ENCODE measurements at regions not wholly inside any gene's neighbourhood (a gene's known extent, or its start where the extent isn't known, plus 50 kb on each side); places are given as distances from the start of the nearest gene placed in this dataset.

DNA sequence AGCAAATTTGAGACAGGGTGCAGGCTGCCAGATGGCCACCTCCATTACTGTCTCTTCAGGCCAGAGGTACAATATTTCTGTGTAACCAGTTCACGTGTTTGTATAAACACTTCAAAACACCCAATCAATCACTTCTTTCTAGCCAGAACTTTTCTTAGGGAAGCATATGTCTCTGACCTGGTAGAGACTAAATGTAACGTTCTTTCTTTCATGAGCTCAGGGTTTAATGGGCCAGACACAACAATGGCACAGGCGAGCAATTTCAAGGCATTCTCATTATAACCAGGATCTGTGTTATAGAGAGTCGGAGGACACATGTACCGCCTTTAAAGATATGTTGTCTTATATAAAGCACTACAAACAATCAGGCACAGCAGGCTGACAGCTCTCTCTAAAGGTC, 1846.4 kb upstream of the PIK3C3 start:
- no peak overlapping the region for H3K4me3 ChIP-seq (ENCODE audit: low read depth, low read length)
- TF ChIP-seq, protein P1, sequence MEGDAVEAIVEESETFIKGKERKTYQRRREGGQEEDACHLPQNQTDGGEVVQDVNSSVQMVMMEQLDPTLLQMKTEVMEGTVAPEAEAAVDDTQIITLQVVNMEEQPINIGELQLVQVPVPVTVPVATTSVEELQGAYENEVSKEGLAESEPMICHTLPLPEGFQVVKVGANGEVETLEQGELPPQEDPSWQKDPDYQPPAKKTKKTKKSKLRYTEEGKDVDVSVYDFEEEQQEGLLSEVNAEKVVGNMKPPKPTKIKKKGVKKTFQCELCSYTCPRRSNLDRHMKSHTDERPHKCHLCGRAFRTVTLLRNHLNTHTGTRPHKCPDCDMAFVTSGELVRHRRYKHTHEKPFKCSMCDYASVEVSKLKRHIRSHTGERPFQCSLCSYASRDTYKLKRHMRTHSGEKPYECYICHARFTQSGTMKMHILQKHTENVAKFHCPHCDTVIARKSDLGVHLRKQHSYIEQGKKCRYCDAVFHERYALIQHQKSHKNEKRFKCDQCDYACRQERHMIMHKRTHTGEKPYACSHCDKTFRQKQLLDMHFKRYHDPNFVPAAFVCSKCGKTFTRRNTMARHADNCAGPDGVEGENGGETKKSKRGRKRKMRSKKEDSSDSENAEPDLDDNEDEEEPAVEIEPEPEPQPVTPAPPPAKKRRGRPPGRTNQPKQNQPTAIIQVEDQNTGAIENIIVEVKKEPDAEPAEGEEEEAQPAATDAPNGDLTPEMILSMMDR (IDR thresholded peaks at IDR 0.05; ENCODE audit: low read depth, low read length): no peak
- TF ChIP-seq, protein P2, sequence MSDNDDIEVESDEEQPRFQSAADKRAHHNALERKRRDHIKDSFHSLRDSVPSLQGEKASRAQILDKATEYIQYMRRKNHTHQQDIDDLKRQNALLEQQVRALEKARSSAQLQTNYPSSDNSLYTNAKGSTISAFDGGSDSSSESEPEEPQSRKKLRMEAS (IDR thresholded peaks at IDR 0.05; ENCODE audit: low read depth, low read length): no peak
- TF ChIP-seq POLR2A (IDR thresholded peaks at IDR 0.05; ENCODE audit: extremely low read depth, insufficient read length) (no peak), MYC (IDR thresholded peaks at IDR 0.05; ENCODE audit: low read depth, low read length) (no peak)
- no peak for DNase-seq (ENCODE audit: low read depth)

DNA sequence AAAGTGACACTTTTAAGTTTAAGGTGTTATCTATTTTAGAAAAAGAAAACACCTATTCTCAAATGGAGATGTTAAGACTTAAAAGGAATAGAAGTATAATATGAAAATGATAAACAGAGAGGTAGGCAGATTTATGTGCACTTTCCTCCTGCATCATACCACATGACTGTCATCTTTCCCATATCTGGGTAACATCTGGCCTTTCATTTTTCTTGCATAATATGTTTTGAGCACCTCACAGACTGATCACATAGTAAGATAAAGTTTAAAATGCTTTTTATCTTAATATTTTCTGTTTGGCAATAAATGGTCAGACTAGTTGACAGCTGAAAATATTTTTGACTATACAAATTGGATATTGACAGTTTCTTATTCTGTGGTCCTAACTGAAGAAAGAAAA, 1852.1 kb upstream of the PIK3C3 start:
- TF ChIP-seq POLR2A (IDR thresholded peaks at IDR 0.05; ENCODE audit: extremely low read depth, insufficient read length) (no peak), MYC (IDR thresholded peaks at IDR 0.05; ENCODE audit: low read depth, low read length) (no peak)
- TF ChIP-seq, protein P2 (IDR thresholded peaks at IDR 0.05; ENCODE audit: low read depth, low read length): no peak
- TF ChIP-seq, protein P1 (IDR thresholded peaks at IDR 0.05; ENCODE audit: low read depth, low read length): no peak
- DNase-seq (ENCODE audit: low read depth): no peak
- H3K4me3 ChIP-seq (ENCODE audit: low read depth, low read length): no peak overlapping the region

DNA sequence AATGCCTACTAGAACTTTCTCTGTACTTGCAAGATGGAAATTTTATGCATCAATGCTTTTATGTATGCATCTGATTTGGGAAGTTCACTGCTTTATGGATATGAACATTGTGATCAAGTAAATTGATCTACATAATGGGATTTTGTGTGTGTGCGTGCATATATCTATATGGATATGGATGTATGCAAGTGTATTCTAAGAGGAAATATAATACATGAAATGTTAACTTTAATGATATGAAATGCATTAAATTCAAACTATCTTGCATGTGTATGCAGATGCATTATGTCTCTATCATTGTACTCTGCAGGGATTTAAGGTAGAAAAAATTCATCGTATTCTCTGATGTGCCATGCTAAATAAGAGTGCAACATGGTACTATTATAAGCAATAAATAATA, 1855.4 kb upstream of the PIK3C3 start:
- H3K4me3 ChIP-seq (ENCODE audit: low read depth, low read length): no peak overlapping the region
- DNase-seq (ENCODE audit: low read depth): no peak
- TF ChIP-seq MYC (IDR thresholded peaks at IDR 0.05; ENCODE audit: low read depth, low read length) (no peak), POLR2A (IDR thresholded peaks at IDR 0.05; ENCODE audit: extremely low read depth, insufficient read length) (no peak)
- TF ChIP-seq, protein P1 (IDR thresholded peaks at IDR 0.05; ENCODE audit: low read depth, low read length): no peak
- TF ChIP-seq, protein P2 (IDR thresholded peaks at IDR 0.05; ENCODE audit: low read depth, low read length): no peak

DNA sequence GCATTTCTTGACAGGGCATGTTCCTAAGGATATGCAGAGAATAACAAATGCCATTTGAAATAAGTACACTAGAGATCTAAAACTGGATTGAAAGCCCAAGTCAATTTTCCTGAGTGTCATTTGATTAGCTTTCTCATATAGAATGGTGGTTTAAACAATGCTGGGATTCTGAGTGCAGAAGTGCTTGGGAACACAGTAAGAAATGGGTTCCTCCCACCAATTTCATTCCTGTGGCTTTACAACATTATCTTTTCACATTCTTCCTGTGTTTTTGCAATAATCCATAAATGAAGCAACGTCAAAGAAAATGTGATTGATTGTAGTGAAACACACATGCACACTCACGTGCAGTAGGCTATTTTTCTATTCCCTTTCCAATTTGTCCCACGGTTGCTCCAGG, 1858.4 kb upstream of the PIK3C3 start:
- TF ChIP-seq POLR2A (IDR thresholded peaks at IDR 0.05; ENCODE audit: extremely low read depth, insufficient read length): no peak
- TF ChIP-seq, protein P2 (IDR thresholded peaks at IDR 0.05; ENCODE audit: low read depth, low read length): no peak
- TF ChIP-seq, protein P1 (IDR thresholded peaks at IDR 0.05; ENCODE audit: low read depth, low read length): no peak
- no peak for TF ChIP-seq MYC (IDR thresholded peaks at IDR 0.05; ENCODE audit: low read depth, low read length)
- DNase-seq (ENCODE audit: low read depth): no peak
- no peak overlapping the region for H3K4me3 ChIP-seq (ENCODE audit: low read depth, low read length)

DNA sequence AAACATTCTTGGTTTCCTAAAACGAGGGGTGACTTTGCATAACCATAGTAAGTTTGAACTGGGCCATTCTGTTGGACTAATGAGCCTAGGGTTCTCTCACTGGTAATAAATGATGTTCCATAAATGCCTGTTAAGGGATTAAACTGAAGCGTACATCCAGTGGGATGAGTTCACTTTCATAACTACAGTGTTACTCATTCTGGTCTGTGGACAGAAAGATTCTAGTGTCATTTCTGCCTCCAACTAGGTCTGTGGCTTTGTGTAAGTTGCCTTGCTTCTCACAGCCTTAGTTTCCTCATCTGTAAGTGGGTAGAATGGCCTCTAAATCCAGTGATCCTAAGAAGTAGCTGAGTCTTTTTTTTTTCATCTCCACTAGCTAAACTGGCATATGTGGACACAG, 1860.6 kb upstream of the PIK3C3 start:
- no peak for DNase-seq (ENCODE audit: low read depth)
- H3K4me3 ChIP-seq (ENCODE audit: low read depth, low read length): no peak overlapping the region
- TF ChIP-seq POLR2A (IDR thresholded peaks at IDR 0.05; ENCODE audit: extremely low read depth, insufficient read length): no peak
- TF ChIP-seq, protein P1 (IDR thresholded peaks at IDR 0.05; ENCODE audit: low read depth, low read length): no peak
- TF ChIP-seq, protein P2 (IDR thresholded peaks at IDR 0.05; ENCODE audit: low read depth, low read length): no peak
- TF ChIP-seq MYC (IDR thresholded peaks at IDR 0.05; ENCODE audit: low read depth, low read length): no peak

DNA sequence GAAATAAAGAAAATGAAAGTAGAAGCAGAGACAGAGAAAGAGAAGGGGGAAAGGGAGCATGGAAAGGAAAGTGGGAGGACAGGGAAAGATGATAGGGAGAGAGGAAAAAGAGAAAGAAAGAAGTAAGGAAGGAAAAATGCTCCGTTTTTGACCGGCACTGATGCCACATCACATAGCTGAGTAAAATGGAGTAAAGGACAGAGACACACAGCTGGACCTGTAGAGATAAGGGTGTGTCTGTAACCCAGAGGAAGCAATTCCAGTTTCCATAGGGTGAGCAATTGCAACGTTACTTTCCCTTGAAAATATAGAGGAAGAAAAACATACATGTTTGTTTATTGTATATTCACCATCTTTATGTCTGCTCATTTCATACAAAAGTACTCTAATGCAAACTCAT, 1866.9 kb upstream of the PIK3C3 start:
- no peak for DNase-seq (ENCODE audit: low read depth)
- TF ChIP-seq, protein P2 (IDR thresholded peaks at IDR 0.05; ENCODE audit: low read depth, low read length): no peak
- TF ChIP-seq POLR2A (IDR thresholded peaks at IDR 0.05; ENCODE audit: extremely low read depth, insufficient read length) (no peak), MYC (IDR thresholded peaks at IDR 0.05; ENCODE audit: low read depth, low read length) (no peak)
- TF ChIP-seq, protein P1 (IDR thresholded peaks at IDR 0.05; ENCODE audit: low read depth, low read length): no peak
- H3K4me3 ChIP-seq (ENCODE audit: low read depth, low read length): no peak overlapping the region
